Stimulated activated CD4-positive, alpha-beta T cell treated with anti-CD3 and anti-CD28 coated beads, Interleukin-15, amount 100 ng/mL, for 24 hours (primary cell): ENCODE measurements at regions not wholly inside any gene's neighbourhood (a gene's known extent, or its start where the extent isn't known, plus 50 kb on each side); places are given as distances from the start of the nearest gene placed in this dataset.

ENCODE experiments used
- DNase-seq: peaks from one replicate; pipeline ENCODE4 v3.0.0-alpha.2; 2020

DNA sequence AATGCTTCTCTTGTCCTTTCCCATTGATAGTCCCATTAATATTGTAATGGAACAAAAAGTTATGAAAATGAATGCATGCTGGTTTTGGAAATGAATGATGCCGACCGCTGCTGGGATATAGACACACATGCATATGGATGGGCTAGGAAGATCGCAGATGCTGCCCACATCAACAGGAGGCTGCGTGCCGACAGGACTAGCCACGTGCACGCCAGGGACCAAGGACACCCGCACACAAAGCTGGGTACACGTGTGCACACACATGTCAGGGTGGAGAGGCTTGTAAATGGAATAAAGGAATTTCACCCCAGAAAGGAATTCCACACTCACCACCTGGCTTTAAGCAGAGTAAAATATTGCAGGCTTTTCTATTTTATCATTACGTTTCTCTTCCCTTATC lies 153.8 kb upstream of the VASH1 start:
- no peak for DNase-seq

DNA sequence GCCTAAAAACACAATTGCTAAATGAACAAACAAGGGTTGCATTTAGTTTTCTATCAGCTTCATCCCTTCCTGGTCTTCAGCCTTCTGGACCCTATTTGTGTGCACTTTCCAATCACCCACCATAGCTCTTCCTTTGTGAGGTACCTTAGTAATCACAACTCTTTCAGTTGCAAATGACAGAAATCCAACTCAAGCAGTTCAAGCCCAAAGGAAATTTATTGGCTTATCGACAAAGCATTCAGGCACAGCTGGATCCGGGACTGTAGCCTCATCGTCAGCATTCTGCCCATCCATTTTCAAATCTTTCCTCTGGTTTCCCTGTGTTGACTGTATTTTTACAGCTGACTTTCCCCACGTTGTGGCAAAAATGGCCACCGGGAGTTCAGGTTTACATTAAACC lies 148.6 kb upstream of the VASH1 start:
- no peak for DNase-seq

- no peak for DNase-seq
Measured at GRCh38 chr14:76613616-76614015, 147.7 kb upstream of the VASH1 start.

DNA sequence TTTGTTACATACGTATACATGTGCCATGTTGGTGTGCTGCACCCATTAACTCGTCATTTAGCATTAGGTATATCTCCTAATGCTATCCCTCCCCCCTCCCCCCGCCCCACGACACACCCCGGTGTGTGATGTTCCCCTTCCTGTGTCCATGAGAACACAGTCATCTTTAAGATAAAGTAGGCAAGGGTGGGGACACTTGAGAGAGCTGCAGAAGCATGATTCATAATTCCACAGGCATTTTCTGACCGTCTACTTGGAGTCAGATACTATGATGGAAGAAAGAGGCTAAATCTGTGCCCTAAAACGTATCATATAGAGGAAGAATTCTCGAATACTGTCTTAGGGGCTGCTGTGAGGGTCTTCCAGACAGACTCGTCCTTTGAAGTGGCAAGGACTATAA lies 145.9 kb upstream of the VASH1 start:
- DNase-seq, result no peak

GRCh38 chr14:76617440-76617839 lies 143.8 kb upstream of the VASH1 start:
- DNase-seq, result no peak

DNA sequence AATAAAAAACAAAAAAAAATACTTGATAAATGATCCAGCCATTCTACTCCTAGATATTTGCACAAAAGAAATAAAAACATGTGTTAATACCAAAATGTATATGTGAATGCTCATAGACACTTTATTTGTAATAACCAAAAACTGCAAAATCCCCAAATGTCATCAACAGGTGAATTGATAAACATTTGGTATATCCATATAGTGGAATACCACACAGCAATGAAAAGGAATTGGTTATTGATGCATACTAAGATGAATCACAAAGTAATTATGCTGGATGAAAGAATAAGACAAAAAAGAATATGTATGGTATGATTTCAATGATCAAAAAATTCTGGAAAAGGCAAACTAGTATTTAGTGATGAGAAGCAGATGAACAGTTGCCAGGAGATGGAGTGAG lies 124.7 kb upstream of the VASH1 start:
- DNase-seq, result no peak

DNA sequence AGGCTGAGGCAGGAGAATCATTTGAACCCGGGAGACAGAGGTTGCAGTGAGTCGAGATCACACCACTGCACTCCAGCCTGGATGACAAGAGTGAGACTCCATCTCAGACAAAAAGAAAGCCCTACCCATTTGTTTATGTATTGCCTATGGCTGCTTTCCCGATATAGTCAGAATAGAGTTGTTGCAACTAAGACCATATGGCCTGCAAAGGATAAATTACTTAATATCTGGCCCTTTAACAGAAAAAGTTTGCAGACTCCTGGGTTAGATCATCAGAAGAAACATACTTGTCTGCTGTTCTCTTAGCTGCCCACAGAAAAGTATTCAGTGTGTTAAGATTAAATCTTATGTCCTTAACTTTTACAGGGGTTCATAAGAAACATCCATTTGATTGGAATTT lies 122.4 kb upstream of the VASH1 start:
- no peak for DNase-seq

- DNase-seq, result no peak
Measured at GRCh38 chr14:76639606-76640229, 121.5 kb upstream of the VASH1 start.

GRCh38 chr14:76640923-76641395 lies 120.3 kb upstream of the VASH1 start:
- no peak for DNase-seq

GRCh38 chr14:76641541-76641940 lies 119.7 kb upstream of the VASH1 start:
- DNase-seq, result no peak

- no peak for DNase-seq
Measured at GRCh38 chr14:76643887-76644286, 117.4 kb upstream of the VASH1 start.

DNA sequence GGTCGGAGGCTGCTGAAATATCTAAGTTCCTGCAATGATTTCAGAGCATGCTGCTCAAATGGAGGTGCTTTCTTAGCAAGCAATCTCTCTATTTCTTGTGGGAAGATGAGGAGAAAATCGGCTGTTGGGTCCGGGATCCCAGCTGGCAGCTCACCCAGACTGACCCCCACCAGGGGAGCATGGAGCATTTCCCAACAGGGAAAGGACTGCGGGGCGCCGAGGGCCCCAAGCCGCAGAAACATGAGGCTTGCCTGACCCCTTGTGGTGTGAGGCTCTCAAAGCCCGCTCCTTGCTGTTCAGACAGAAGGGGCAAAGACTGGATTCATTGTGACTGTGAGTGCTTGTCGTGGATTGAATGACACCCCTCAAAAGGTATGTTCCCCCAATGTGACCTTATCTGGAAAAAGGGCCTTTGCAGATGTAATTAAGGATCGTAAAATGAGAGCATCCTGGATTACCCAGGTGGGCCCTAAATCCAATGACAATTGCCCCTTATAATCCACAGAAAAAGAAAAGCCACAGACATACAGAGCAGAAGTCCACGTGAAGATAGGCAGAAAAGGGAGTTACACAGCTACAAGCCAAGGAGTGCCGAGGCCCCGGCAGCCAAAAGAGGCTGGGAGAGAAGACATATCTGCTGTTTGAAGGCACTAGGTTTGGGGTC lies 116.3 kb upstream of the VASH1 start:
- peak; percentile 13 for DNase-seq

GRCh38 chr14:76647697-76648298 lies 113.5 kb upstream of the VASH1 start:
- DNase-seq, result peak; percentile 17

DNA sequence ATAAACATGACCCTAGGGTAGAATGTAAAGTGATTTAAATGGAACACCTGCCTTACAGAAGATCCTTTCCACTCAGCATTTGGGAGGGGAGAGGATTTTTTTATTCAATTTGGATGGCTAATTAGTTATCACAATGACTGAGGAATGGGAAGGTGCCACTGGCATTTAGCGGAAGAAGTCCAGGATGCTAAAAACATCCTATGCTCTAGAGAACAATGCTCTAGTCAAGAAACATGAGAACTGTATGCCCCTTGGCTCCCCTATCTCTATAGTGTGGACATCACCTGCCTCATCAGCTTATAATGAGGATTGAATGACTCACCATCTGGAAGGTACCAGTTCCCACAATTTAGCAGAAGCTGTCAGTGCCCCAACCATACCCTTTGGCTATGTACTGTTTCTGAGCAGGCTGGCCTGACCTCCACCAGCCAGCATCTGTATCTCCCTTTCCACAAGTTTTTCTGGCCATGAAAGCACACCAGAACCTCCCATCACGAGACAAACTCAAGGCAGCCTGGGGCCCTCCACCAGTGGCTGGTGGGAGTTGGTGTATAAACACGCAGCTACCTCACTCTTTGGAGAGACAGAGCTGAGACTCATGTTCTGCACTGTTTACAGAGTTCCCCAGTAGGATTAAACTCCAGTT lies 109.7 kb upstream of the VASH1 start:
- DNase-seq, result no peak

DNA sequence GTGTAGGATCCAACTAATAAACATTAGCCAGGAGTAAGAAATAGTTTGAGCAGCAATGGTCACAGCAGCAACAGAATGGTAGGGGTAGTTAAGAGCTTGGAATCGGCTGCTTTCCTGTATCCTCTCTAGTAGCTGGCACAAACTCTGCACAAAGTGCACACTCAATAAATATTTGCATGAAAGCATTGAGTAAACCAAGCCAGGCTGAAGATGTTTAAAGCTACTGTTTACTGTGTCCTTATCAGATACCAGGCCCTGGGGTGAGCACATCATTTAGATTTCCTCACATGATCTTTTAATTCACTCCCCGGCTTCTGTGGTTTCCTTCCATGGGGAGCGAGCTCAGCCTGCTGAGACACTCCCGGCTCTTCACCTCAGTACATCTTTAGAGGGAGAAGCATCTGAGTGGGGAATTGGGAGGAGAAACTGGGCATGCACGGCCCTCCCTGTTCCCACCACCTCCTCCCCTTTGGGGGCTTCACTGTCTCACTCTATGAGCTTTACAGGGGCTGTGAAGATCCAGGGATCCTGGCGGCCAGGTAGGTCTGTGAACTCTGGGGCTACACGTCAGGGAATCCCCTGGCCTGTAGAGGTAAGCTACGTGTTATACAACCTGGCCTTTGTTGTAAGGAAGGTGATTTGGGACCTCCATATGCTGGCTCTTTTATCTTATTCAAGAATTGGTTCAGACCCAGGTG lies 107.2 kb upstream of the VASH1 start:
- no peak for DNase-seq

- DNase-seq, result no peak
Measured at GRCh38 chr14:76654573-76655108, 106.6 kb upstream of the VASH1 start.

DNA sequence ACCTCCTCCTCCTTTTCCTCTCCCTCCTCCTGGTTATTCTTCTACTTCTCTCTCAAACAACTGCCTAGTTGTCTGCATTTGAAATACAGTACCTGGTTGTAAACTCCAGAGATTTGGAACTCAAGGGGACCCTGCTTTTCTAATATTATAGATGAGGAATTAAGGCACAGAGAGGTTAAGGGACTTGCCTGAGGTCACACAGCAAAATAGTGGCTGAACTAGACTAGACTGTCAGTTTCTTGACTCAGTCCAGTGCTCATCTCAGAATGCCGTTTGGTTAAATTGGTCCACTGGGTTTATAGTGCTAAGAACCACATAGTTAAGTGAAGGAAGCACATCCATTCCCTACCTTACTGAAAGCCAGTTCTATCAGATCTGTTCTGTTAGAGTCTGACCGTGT lies 105.9 kb upstream of the VASH1 start:
- DNase-seq, result no peak

DNA sequence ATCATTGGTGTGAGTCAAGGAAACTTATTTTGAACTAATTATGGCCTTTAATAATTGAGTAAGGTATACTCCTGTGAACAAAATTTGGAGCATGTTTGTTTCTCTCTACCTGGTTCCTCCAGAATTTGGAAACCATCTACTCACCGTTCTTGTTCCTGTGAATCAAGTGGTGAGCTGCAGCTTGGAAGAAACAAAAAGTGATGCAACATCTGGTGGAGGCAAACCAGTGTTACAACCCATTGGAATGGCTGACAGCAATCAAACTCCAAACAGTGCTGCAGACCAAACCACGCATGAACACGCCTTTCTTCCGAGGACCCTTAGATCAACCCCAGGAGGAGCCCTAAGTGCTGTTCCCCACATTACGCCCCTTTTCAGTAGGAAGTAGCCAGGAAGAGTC lies 104.7 kb upstream of the VASH1 start:
- DNase-seq, result no peak

- no peak for DNase-seq
Measured at GRCh38 chr14:76657404-76657803, 103.9 kb upstream of the VASH1 start.

DNA sequence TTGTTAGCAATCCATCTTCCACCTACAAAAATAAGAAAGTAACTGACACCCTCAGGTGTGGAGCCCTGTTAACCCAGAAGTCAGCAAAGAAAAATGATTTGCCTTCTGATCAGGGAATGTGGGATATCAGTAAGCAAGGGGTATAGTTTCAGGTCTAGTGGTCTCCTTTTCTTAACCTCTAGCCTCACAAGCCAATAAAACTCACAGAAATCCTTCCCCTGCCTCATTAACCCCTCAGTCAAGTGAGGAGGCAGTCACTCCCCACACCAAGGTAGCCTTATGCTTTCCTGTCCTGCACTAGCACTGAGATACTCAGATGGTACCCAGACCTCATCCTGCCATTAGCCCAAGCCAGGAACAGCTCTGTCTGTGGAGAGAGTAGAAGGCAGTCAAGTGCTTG lies 103.4 kb upstream of the VASH1 start:
- DNase-seq, result no peak

DNA sequence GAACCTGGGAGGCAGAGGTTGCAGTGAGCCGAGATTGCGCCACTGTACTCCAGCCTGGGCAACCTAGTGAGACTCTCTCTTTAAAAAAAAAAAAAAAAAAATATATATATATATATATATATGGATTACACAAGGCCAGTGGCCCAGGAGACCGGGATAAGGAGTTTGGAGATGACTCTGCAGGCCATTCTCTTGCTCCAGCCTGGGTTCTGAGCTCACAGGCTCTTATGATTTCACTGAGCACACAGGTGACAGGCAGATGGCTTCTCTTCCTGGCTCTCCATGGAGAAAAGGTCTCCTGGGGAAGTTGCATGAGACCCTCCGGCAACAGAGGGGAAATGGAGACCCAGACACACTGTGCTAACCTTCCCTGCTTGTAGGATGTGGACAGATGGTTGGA lies 98.7 kb upstream of the VASH1 start:
- no peak for DNase-seq

DNA sequence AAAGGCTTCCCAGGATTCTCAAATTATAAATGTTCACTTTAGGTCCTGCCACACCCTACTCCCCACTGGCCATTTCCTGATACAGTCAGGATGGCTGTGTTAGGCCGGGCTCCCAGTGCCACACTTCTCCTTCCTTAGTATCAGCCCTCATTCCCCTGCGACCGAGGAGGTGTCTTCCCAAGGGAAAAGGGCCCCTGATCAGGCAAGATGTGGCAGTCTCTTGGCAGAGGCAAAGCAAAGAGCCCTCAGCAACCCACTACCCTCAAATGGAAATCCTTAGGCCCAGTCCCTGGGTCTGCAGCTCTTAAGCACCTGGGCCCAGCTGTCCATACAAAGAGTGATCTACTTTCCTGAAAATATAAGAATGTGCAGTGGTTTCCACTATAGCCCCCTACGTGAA lies 96.5 kb upstream of the VASH1 start:
- no peak for DNase-seq

DNA sequence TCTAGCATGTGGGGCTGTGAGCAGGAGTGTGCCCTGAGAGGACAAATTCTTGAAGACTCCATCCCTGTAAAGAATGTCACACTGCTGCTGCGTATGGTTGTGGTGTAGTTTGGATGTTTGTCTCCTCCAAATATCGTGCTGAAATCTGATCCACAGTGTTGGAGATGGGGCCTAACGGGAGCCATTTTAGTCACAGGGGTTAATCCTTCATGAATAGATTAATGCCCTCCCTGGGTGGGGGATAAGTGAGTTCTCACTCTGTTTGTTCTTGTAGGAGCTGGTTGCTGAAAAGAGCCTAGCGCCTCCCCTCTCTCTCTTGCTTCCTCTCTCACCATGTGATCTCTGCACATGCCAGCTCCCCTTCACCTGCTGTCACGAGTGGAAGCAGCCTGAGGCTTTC lies 94.5 kb upstream of the VASH1 start:
- no peak for DNase-seq
